ENCODE measurements at regions not wholly inside any gene's neighbourhood (a gene's known extent, or its start where the extent isn't known, plus 50 kb on each side); places are given as distances from the start of the nearest gene placed in this dataset.

DNA sequence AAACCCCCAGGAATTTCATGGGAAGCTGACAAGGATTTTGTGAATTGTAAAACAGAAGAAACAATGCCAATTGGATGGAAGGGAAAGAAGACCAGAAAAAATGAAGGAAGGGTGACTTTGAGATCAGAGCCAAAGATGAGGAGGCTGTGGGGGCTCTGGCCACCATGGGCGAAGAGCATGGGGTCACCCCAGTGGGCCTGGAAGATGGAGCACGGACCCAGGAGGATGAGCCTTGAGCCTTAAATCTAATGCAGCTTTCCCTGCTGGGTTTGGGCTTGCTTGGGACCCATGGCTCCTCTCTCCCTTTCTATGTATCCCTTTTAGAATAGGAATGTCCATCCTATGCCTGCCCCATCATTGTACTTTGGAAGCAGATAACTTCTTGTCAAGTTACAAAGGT lies 322.2 kb downstream of the TMEM121 start:
- TF ChIP-seq, protein P1, sequence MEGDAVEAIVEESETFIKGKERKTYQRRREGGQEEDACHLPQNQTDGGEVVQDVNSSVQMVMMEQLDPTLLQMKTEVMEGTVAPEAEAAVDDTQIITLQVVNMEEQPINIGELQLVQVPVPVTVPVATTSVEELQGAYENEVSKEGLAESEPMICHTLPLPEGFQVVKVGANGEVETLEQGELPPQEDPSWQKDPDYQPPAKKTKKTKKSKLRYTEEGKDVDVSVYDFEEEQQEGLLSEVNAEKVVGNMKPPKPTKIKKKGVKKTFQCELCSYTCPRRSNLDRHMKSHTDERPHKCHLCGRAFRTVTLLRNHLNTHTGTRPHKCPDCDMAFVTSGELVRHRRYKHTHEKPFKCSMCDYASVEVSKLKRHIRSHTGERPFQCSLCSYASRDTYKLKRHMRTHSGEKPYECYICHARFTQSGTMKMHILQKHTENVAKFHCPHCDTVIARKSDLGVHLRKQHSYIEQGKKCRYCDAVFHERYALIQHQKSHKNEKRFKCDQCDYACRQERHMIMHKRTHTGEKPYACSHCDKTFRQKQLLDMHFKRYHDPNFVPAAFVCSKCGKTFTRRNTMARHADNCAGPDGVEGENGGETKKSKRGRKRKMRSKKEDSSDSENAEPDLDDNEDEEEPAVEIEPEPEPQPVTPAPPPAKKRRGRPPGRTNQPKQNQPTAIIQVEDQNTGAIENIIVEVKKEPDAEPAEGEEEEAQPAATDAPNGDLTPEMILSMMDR (IDR thresholded peaks at IDR 0.05; ENCODE audit: low read depth, low read length, poor library complexity, severe bottlenecking): no peak
- TF ChIP-seq EZH2phosphoT487 (IDR thresholded peaks at IDR 0.05; ENCODE audit: borderline replicate concordance, low read length): no peak

Data from DOHH2 (cell line).